Mucosa of descending colon (tissue), 3 donors: ENCODE measurements at regions not wholly inside any gene's neighbourhood (a gene's known extent, or its start where the extent isn't known, plus 50 kb on each side); places are given as distances from the start of the nearest gene placed in this dataset.
A peak's percentile ranks its signal among the peaks of the same experiment; 100 is the strongest.

Source experiments
- ATAC-seq: fragments of 200-7000 bp; cut with Tn5 transposase; one replicate; pipeline ENCODE4 v1.9.1; 2020; ENCODE audit warnings: mild to moderate bottlenecking, moderate library complexity
- DNase-seq, 3 donors: peaks; one replicate each; pipeline ENCODE4 v3.0.0-alpha.2; 2020
- H3K36me3 ChIP-seq: fragments of 200-600 bp; one replicate; pipeline ENCODE4 v1.8.0; 2021; ENCODE audit warnings: low read depth, mild to moderate bottlenecking
- H3K4me1 ChIP-seq: fragments of 200-600 bp; one replicate; pipeline ENCODE4 v1.8.0; 2021; ENCODE audit warnings: low read depth, mild to moderate bottlenecking
- H3K4me3 ChIP-seq: fragments of 200-600 bp; one replicate; pipeline ENCODE4 v1.8.0; 2021; ENCODE audit warnings: mild to moderate bottlenecking
- H3K9me3 ChIP-seq: fragments of 200-600 bp; one replicate; pipeline ENCODE4 v1.8.0; 2021; ENCODE audit warnings: mild to moderate bottlenecking
- CTCF ChIP-seq: fragments of 200-600 bp; IDR thresholded peaks from one replicate; pipeline ENCODE4 v1.8.0; 2022; ENCODE audit warnings: antibody characterized with exemption, mild to moderate bottlenecking
- intact Hi-C, 2 donors: fragments of 100-400 bp; cut with DNase I in 1 of 2; cut with micrococcal nuclease in 1 of 2; formaldehyde crosslinking; loops; one replicate each; pipeline versions ENCODE4 v1.11.0 to v1.11.1; 2022; cut with DNase I, micrococcal nuclease
- donor health status: DM: no; HTN: no; CAD: no; lungs with moderate emphysema.
- donor health status: DM: no; HTN: no; CAD: no.
- donor health status: DM: no; HTN: yes; CAD: no.

DNA sequence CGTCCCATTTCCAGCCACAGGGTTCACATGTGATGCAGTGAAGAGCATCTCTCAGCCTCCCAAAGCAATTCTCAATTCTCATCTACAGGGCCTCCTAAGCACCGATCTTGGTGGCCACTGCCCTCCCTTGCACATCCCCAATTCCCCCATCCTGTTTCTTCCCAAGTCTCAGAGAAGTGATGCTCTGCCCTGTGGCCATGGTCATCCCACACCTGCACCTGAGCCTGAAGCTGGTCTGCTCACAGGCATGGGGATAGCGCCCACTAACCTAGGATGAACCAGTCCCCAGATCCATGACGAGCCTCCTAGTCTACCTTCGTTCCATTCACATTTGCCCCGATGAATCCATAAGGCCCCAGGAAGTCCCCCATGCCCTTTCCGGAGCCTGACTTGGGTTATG, 201.5 kb downstream of the UACA start:
- intact Hi-C loops: no loop called here
- H3K4me3 ChIP-seq: no peak overlapping the region
- H3K36me3 ChIP-seq: no peaks in the 10 kb centered on the region
- DNase-seq (no peak), ATAC-seq (no peak)
- TF ChIP-seq CTCF: no peak
- H3K9me3 ChIP-seq: no peaks in the 10 kb centered on the region
- H3K4me1 ChIP-seq: no peaks in the 10 kb centered on the region

DNA sequence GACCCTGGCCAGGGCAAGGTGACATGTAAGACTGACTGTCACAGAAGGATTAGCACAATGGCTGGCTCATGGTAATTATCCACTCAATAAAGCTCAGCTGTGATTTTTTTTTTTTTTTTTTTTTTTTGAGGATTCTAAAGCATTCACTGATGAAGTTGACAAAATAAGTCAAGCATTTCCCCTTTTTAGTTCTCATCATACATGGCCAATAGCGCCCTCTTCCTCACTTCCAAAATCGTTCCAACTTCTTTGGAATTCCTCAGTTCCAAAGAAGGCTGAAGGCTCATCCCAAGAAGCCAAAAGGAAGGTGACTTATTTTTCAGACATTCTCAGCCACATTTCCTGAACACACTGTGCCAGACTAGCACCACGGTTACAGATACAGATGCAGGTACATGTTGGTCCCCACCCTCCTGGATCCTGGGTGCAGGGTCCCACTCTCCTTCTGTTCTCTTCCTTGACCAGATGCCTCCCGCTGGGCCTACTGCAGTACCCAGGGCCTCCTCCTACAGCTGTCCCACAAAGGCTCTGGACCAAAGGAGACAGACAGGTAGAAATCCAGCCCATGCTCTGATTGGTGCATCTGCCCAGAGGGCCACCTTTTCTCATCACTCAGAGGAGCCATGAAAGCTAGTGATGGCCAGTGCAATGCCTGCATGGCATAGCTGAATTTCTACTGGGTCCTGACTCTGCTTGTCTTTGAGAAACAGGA, 202.6 kb downstream of the UACA start:
- H3K4me3 ChIP-seq: no peak overlapping the region
- no peaks in the 10 kb centered on the region for H3K36me3 ChIP-seq
- DNase-seq: no peak
- no peaks in the 10 kb centered on the region for H3K4me1 ChIP-seq
- no peak for TF ChIP-seq CTCF
- ATAC-seq: no peak
- intact Hi-C loops: no loop called here
- H3K9me3 ChIP-seq: no peaks in the 10 kb centered on the region

DNA sequence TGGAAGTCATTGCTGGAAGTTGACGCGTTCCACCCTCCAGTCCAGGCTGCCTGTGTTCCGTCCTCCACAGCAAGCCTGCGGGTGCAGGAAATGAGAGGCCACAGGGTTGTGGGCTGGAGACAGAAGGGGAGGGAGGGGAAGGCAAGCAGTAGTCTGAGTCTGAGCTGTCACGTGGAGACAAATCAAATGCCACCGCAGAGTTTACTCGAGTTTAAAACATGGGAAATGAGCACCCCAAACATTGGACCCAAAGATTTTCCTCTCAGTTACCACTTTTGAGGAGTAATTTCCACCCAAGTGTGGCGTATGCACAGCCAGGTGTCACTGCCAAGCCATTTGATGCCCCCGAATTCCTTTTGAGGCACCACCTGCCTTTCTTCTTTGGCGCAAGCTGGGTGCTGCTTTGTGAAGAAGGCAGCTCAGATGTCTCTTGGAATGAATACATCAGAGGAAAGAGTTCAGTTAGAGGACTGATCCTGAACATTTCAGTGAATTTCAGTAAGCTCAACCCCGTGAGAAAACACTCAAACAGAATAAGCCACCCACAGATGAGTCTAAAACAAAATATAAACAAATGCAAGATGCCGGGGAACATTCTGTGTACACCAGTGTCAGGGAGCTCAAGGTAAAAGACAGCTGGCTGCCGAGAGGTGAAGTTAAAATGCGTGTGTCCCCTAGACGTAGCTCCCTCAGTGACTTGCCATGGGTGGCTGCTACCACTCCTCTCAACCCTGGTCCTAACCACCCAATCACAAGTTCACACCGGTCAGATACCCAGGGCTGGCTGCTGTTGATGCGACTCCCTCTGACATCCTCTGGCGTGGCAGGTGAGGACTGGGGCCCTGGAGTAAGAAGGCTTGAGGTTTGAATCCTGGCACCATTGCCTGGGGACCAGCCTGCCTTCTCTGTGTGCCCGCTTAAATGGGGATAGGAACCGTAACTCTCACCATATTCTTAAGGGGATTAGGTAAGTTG, 203.8 kb downstream of the UACA start:
- DNase-seq (peak; percentile 45 to 65 (median 57)), ATAC-seq (peak; percentile 82)
- Histone ChIP-seq H3K9me3 (no peaks in the 10 kb centered on the region), H3K4me3 (no peak overlapping the region), H3K4me1 (no peaks in the 10 kb centered on the region), H3K36me3 (no peaks in the 10 kb centered on the region)
- intact Hi-C loops: no loop called here
- no peak for TF ChIP-seq CTCF

GRCh38 chr15:70558406-70559264, 204.7 kb downstream of the UACA start:
- Histone ChIP-seq H3K36me3 (no peaks in the 10 kb centered on the region), H3K4me1 (no peaks in the 10 kb centered on the region), H3K9me3 (no peaks in the 10 kb centered on the region), H3K4me3 (no peak overlapping the region)
- intact Hi-C loops: no loop called here
- no peak for DNase-seq
- peak; percentile 17 for ATAC-seq
- TF ChIP-seq CTCF: no peak

DNA sequence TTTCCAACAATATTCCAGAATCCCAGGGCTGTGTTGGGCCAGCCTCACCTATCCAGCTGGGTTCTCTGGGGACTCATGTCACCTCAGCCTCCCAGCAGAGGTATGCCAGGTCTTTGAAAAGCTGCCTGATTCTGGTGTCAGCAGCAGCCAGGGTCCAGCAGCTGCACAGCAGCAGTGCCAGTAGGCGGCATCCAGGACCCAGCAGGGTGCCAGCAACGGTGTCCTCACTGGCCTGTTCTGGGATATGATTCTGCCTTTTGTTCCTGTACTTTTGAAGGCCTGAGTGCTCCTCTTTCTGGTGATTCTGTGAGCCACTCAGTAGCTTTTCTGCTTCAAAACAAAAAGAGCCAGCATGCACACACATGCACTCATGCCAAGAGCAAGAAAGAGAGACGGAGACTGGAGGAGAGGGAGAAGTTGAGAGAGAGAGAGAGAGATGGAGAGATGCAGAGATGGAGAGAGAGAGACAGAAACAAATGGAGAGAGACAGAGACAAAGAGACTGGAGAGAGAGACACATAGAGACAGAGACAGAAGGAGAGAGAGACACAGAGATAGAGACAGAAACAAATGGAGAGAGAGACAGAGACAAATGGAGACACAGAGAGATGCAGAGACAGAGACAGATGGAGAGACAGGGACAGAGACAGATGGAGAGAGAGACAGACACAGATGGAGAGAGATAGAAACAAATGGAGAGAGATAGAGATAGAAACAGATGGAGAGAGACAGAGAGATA, 205.7 kb downstream of the UACA start:
- no peak for ATAC-seq
- H3K4me3 ChIP-seq: no peak overlapping the region
- H3K9me3 ChIP-seq: no peaks in the 10 kb centered on the region
- intact Hi-C loops: no loop called here
- no peak for TF ChIP-seq CTCF
- no peaks in the 10 kb centered on the region for H3K36me3 ChIP-seq
- DNase-seq: no peak
- H3K4me1 ChIP-seq: no peaks in the 10 kb centered on the region
